HG03571 (cell line): ENCODE measurements at regions not wholly inside any gene's neighbourhood (a gene's known extent, or its start where the extent isn't known, plus 50 kb on each side); places are given as distances from the start of the nearest gene placed in this dataset.
"Not testable (repeated sequence)": the region's sequence is repeated elsewhere in the genome, so short reads cannot be mapped to it uniquely, and the experiment has no call there.

Experiments used
- ATAC-seq: cut with Tn5 transposase; IDR thresholded peaks from one replicate; pipeline ENCODE4 v1.9.1; 2021; ENCODE audit not compliant: unreplicated experiment

DNA sequence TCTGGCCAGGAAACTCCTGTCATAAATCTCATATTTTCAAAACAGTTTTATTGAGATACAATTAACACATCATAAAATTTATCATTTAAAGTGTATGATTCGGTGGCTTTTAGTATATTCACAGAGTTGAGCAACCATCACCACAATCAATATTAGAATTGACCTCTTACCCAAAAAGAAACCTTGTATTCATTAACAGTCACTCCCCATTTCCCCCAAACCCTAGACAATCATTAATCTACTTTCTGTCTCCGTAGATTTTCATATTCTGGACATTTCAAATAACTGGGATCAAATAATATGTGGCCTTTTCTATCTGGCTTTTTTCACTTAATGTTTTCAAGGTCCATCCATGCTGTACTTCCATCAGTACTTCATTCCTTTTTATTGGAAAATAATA lies 145.7 kb upstream of the RORA start:
- ATAC-seq: no peak

GRCh38 chr15:61367953-61368352 lies 138.9 kb upstream of the RORA start:
- ATAC-seq: no peak

DNA sequence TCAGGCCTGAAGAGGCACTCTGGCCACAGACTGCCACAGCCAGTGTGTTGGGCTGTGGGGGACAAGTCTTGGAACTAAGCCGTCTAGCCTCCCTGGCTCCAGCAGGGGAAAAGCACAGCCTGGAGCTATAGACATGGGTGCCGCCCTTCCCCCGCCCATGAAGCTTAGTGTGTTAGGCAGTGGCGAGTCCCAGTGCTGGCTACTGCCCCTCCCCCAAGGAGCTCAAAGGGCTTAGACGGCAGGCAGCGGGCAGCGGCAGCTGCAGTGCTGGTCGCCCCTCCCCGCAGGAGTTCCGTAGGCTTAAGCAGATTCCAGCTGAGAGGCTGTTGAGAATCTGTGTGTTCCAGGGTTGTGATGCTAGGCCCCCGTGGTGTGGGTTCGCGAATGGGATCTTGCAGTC lies 135.8 kb upstream of the RORA start:
- ATAC-seq: no peak

DNA sequence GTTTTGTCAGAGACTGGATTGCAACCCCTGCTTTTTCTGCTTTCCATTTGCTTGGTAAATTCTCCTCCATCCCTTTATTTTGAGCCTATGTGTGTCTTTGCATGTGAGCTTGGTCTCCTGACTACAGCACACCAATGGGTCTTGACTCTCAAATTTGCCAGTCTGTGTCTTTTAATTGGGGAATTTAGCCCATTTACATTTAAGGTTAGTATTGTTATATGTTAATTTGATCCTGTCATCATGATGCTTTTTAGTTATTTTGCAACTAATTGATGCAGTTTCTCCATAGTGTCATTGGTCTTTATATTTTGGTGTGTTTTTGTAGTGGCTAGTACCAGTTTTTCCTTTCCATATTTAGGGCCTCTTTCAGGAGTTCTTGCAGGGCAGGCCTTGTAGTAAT lies 133.8 kb upstream of the RORA start:
- ATAC-seq: not testable (repeated sequence)

DNA sequence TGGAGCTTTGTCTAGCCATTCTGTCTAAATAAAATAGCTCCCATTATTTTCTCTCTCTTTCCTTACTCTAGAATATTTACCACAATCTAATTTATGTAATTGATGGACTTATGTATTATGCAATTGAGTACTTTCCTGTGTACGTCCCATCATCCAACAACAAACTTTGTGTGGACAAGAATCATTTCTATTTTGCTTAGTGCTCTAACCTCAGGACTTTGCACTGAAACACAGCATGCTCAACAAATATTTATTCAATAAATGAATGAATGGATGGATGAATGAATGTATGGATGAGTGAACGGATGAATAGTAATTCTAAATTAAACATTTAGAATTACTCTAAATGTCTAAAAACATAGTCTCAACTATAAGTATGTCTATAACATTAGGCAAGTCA lies 115.2 kb upstream of the RORA start:
- ATAC-seq: no peak

- no peak for ATAC-seq
Observed at GRCh38 chr15:61342390-61342789, 113.3 kb upstream of the RORA start.

GRCh38 chr15:61339516-61339915 lies 110.4 kb upstream of the RORA start:
- no peak for ATAC-seq

- ATAC-seq: no peak
Observed at GRCh38 chr15:61337541-61337940, 108.4 kb upstream of the RORA start.

GRCh38 chr15:61336026-61336638 lies 107.0 kb upstream of the RORA start:
- peak; percentile 75 for ATAC-seq

- ATAC-seq: not testable (repeated sequence)
Observed at GRCh38 chr15:61334714-61335113, 105.6 kb upstream of the RORA start.

- no peak for ATAC-seq
Observed at GRCh38 chr15:61331019-61331418, 101.9 kb upstream of the RORA start.

- peak; percentile 93 for ATAC-seq
Observed at GRCh38 chr15:61327019-61327631, 98.0 kb upstream of the RORA start.

DNA sequence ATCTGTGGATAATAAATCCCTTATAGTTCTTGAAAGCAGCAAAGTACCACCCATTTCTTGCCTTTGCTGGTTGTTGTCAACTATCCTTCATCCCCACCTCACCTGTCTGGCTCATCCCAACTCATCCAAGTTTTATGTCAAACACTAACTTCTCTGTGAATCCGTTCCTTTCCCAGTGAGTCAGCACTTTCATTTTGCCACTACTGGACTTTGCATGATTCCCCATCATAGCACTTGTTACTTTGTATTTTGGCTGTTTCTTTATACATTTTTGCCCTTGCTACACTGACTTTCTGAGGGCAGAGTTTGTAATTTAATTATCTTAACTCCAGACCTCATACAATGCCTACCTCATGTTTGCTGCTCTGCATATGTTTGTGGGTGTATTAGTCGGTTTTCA lies 90.8 kb upstream of the RORA start:
- ATAC-seq: no peak

DNA sequence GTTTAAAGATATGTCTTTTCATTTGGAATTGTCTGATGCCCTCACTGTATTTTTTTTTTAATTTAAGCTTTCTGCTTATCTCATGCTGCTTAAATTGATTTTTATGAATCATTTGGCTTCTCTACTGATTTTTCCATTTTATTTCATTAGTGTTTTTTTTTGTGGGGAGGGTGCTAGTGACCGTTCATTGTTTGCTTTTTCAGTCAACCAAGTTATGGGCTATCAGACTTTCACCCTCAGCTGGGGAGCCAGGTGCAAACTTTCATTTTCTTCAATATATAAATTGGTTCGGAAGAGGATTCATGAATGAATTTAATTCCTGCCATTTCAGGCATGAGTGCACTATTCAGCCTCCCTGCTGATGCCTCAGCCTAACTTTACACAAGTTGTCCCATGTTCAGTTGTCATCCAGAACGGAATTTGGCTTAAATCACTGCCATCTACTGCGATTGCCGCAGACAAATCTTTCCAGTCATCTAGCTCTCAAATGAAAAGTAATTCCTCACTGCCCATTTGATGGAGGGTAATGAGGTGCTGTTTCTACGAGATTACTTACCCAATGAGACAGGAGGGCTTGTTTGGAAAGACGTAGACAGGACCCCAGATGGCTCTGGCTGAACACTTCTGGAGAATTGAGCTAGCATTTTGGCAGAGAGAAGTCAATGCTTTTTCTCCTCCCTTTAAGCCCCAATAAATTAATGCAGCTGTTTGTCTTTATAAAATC lies 89.9 kb upstream of the RORA start:
- no peak for ATAC-seq

GRCh38 chr15:61318301-61318700 lies 89.2 kb upstream of the RORA start:
- no peak for ATAC-seq

DNA sequence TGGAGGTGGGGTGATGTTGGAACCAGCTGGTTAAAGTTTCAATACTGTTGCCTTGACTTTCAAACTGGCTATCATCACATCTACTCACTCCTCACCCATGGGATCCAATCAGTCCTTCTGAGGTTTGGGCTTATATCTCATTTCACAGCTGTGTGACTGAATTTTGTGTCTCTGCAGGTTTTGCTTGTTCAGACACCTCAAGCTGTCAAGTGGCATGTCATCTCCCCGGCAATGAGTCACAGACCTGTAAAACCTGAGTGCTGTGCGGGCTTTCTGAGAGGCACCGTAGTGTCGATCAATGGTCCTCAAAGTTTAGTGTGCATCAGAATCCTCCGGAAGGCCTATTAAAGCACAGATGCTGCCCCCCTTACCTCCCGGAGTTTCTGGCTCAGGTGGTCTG lies 86.4 kb upstream of the RORA start:
- ATAC-seq: no peak

DNA sequence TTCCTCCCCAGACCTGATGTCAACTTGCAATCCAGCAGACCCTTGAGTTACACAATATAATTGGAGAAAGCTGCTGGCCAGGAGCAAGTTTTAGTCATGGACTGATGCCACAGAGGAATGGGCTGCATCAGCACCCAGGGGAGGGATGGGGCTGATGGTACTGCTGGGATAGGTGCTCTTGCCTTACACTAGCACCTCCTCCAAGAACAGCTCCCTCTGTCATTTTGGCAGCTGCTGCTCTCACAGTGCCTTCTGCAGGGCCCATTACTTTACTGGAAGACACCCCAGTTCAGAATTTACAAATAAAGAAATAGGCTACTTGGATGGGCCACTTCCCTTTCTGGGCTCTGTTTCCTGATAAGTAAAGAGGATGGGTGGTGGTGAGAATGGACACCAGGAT lies 85.3 kb upstream of the RORA start:
- no peak for ATAC-seq

DNA sequence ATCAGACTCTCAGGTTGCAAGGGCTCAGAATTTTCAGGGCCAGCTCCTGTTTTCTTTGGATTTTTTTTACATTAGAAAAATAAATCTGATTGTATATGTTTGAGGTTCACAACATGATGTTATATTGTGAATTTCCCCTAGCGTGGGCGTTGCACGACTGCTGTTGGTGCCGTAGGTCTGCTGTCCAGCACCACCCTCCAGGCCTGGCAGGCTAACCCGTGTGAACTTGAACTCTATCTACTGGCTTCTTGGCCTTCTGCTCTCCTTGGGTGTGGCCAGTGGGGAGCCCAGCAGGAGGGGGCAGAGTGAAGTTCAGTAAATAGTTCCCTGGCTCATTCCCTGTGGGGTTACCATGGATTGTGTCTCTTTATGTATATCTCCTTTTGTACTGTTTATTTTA lies 80.5 kb upstream of the RORA start:
- no peak for ATAC-seq

- ATAC-seq: no peak
Observed at GRCh38 chr15:61309031-61309511, 80.0 kb upstream of the RORA start.

- ATAC-seq: no peak
Observed at GRCh38 chr15:61308437-61308836, 79.3 kb upstream of the RORA start.

GRCh38 chr15:61307474-61307873 lies 78.4 kb upstream of the RORA start:
- ATAC-seq: no peak

DNA sequence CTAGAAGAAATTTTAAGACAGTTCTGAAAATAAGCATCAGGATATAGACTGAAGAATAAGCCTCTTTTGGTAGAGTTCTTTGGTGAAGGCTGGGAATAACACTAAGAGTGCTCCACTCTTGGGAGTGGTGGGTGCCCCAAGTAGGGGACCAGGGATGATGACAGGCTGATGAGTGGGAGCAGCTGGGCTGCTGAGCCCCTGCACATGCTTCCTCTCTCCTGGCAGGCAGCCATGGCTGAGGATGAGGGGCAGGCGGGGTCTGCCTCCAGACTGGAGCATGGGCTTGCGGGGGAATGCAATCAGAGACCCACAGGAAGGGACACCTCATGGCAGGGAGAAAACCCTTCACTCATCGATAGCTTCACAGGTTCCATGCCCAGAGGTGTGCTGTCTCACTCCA lies 72.6 kb upstream of the RORA start:
- no peak for ATAC-seq
